Stimulated activated CD8-positive, alpha-beta memory T cell treated with anti-CD3 and anti-CD28 coated beads, Interleukin-15, amount 100 ng/mL, for 1 hour (primary cell): ENCODE measurements at regions not wholly inside any gene's neighbourhood (a gene's known extent, or its start where the extent isn't known, plus 50 kb on each side); places are given as distances from the start of the nearest gene placed in this dataset.
"Not testable (repeated sequence)": the region's sequence is repeated elsewhere in the genome, so short reads cannot be mapped to it uniquely, and the experiment has no call there.

ENCODE experiments used
- DNase-seq: peaks from one replicate; pipeline ENCODE4 v3.0.0-alpha.2; 2020; ENCODE audit warnings: low read depth

- DNase-seq, result no peak
These were observed 282.6 kb upstream of the MCTP2 start for GRCh38 chr15:93948726-93949125.

- DNase-seq, result no peak
These were observed 287.8 kb upstream of the MCTP2 start for GRCh38 chr15:93943586-93943985.

- no peak for DNase-seq
These were observed 289.1 kb upstream of the MCTP2 start for GRCh38 chr15:93942269-93942694.

- DNase-seq, result no peak
These were observed 289.7 kb upstream of the MCTP2 start for GRCh38 chr15:93941697-93942096.

- DNase-seq, result no peak
These were observed 291.1 kb upstream of the MCTP2 start for GRCh38 chr15:93940226-93940625.

- no peak for DNase-seq
These were observed 299.1 kb upstream of the MCTP2 start for GRCh38 chr15:93932164-93932776.

- DNase-seq, result no peak
These were observed 301.8 kb upstream of the MCTP2 start for GRCh38 chr15:93929375-93930094.

GRCh38 chr15:93920204-93920603 is 311.2 kb upstream of the MCTP2 start:
- DNase-seq, result no peak

- DNase-seq, result not testable (repeated sequence)
These were observed 312.6 kb upstream of the MCTP2 start for GRCh38 chr15:93918801-93919200.

- no peak for DNase-seq
These were observed 314.2 kb upstream of the MCTP2 start for GRCh38 chr15:93917181-93917580.

GRCh38 chr15:93913871-93914270 is 317.5 kb upstream of the MCTP2 start:
- no peak for DNase-seq

- DNase-seq, result no peak
These were observed 318.1 kb upstream of the MCTP2 start for GRCh38 chr15:93913310-93913709.

GRCh38 chr15:93900476-93901400 is 330.6 kb upstream of the MCTP2 start:
- DNase-seq, result no peak

GRCh38 chr15:93899817-93900216 is 331.5 kb upstream of the MCTP2 start:
- DNase-seq, result no peak

- DNase-seq, result no peak
These were observed 334.0 kb upstream of the MCTP2 start for GRCh38 chr15:93897377-93897776.

GRCh38 chr15:93895976-93896770 is 335.2 kb upstream of the MCTP2 start:
- DNase-seq, result no peak

- DNase-seq, result no peak
These were observed 336.8 kb upstream of the MCTP2 start for GRCh38 chr15:93894438-93895036.

- DNase-seq, result no peak
These were observed 344.2 kb upstream of the MCTP2 start for GRCh38 chr15:93887151-93887550.

- no peak for DNase-seq
These were observed 348.6 kb upstream of the MCTP2 start for GRCh38 chr15:93882779-93883178.

GRCh38 chr15:93882141-93882540 is 349.2 kb upstream of the MCTP2 start:
- DNase-seq, result no peak

GRCh38 chr15:93881310-93881709 is 350.1 kb upstream of the MCTP2 start:
- DNase-seq, result no peak

- no peak for DNase-seq
These were observed 351.0 kb upstream of the MCTP2 start for GRCh38 chr15:93880358-93880757.
